HG02840 (cell line): ENCODE measurements at regions not wholly inside any gene's neighbourhood (a gene's known extent, or its start where the extent isn't known, plus 50 kb on each side); places are given as distances from the start of the nearest gene placed in this dataset.

ENCODE experiments used
- ATAC-seq: cut with Tn5 transposase; IDR thresholded peaks from one replicate; pipeline ENCODE4 v1.9.1; 2021; ENCODE audit warnings: mild to moderate bottlenecking, moderate library complexity, moderate number of reproducible peaks; ENCODE audit not compliant: unreplicated experiment, low FRiP score

DNA sequence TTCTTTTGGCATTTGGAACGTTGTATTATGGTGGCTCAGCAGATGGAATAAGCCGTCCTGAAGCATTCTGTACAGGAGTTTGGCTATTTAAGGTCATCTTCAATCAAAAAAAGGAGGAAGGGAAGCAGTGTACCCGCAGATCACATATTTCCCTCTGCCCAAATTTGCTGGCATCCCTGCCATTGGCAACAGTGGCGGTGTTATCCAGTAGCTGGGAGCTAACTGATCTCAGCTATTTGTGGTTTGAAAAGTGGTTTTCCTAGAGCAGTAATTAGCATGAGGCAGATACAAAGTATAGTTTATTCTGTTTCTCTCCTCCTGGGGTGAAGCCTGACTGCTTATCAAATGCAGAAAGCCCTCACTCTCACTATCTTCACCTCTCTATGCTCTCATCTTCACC lies 576.8 kb downstream of the QKI start:
- ATAC-seq, result no peak

DNA sequence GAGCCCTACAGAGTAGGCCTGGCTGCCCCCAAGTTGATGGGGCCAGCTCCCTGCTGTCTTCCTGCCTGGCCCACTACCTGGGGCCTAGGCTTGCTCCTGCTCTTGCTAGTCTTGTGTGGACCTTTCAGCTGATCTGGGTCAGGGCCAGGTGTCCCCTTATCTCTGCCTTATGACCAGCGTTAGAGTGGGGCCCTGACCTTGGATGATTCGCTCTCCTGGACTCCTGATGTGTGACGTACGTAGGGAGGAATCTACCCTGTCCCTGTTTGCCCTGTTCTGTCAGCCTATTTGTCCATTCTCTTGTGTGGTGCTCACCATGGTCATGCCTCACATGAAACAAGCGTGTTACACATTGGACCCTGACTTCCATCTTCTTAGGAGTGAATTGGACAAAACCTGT lies 571.8 kb downstream of the QKI start:
- ATAC-seq, result no peak

DNA sequence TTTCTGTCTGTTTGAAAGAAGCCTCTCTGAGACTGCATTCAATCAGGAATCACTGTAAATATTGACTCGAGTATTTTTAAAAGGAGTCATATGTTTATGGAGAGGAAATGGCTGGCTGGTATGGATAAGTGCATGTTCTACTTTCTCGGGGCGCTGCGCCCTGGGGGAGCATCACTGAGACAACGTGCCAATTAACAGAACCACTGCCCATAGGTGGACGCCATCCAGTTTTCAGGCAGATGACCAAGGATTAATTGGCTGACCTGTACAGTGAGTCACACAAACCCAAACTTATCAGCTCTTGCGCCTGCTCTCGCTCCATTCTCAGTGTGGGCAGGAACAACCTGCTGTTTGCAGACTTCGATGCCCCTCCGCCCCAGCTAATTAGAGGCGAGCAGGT lies 571.2 kb downstream of the QKI start:
- ATAC-seq, result no peak

DNA sequence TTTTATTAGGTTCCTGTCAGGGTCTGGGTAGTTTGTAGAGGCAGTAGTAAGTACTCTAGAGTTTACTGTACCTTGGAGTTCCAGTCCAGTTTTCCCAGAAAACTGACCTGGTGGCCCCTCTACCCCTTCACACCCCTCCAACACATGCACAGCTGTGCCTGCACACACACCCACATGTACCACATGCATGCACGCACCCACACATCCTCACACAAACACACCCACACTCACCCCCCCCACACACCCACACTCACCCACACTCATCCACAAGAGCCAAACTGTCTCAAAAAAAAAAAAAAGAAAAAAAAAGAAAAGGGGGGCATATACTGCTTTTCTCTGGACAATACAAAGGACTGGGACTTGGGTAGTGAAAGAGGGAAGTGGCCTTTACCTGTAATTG lies 570.5 kb downstream of the QKI start:
- no peak for ATAC-seq

DNA sequence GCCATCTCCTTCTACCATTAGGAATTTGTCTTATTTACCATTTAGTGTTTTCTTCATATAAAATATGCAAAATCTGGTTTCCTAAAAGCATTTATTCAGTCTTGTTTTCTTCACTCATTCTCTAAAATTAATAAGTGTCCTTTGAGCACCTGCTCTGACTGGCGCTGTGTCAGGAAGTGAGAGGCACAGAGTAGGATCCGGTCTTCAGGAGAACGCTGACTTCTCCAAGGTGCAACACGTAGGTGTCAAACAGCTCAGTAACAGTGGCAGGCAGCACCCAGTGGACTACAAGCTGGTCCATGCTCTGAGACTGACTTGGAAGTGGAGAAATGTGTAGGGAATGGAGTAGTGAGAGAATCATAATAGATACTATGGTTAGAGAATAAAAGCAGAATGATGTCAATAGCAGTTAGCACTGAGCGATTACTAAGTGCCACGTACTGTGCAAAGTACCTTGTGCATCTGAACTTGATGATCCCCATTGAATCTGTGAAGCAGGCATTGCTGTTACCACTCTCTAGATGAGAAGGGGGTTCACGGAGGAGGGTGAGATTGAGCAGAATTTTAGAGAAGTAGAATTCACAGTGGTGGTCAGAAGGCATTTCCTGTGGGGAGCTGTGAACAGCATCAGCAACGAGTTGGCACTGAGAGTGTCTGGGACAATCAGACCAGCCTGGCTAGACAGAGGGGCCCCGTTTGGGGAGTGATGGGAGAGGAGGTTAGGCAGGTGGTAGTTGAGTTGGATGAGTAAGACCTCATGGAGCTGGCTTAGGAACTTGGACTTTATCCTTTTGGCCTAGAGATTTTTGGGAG lies 569.8 kb downstream of the QKI start:
- no peak for ATAC-seq

DNA sequence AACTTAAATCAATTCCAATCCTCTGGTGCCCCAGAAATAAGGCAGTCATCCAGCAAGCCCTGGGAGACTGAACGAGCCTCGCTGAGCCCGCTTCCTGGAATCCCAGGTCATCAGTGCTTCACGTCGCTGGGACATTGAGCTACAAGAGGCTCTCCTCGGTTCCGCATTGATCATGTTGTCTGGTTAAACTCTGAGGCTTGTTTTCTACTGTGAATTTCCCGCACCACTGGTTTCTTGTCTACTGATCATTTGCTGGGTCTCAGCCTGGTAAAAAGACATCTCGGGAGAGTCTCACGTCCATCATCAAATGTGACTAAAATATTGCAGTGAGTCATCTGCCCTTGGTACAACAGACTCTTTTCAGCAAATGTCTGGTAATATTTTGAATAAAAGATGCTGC lies 569.2 kb downstream of the QKI start:
- ATAC-seq, result no peak

DNA sequence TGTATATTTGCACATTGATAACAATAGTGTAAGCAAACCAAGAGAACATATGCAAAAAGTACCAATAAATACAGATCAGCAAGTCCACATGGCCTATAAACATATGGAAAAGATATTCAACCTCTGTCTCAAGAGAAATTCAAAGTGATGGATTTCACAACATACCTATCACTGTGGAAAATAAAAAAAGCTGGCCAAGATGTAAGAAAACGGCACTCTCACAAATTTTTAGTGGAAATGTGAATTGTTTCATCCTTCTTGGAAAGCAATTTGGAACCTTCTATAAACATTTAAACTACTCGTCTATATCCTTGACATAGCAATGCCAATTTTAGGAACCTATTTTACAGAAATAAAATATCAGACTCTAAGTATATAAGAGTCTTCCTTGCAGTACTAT lies 559.8 kb downstream of the QKI start:
- no peak for ATAC-seq

DNA sequence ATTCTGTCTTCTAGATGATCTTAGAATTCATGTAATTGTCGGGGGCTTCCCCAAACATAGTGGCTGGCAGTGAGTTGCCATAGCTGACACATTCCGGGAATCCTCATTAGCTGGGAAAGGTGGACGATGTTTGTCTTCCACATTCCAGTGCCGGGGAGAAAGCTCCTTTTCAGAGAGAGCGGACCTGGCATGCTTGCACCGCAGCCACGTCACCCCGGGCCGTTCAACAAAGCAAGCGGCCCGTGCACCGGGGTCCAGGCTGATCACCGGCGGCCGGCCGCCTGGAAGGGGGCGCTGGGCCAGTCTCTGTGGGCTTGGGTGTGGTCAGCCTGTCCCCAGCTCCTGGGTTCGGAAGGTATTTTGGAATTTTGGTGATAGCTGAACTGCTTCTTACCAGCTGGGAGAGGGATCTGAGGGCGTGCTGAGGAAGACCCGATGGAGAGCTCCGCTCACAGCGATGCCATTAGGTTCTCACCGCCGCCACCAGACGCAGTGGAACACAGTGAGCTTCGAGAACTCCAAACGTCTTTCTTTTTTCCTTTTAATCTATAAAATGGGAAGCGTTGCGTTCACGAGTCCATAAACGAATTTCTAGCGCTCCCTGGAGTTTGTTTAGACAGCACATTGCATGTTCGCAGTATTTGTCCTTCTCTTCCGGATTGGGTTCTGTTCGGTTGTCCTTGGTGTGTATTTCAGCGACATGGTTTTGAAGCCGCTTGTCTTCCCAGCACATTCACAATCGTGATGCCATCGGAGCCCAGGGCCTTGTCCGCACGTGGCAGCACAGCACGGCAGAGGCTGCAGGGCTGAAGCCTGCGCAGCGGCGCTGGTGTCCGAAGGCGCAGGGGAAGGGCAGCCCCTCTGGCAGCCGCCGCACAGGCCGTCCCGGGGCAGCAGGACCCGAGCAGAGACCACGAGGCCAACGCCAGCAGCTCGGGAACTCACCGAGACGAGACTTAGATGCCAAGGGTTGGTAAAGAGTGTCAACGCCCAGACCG lies 557.6 kb downstream of the QKI start:
- ATAC-seq, result no peak

DNA sequence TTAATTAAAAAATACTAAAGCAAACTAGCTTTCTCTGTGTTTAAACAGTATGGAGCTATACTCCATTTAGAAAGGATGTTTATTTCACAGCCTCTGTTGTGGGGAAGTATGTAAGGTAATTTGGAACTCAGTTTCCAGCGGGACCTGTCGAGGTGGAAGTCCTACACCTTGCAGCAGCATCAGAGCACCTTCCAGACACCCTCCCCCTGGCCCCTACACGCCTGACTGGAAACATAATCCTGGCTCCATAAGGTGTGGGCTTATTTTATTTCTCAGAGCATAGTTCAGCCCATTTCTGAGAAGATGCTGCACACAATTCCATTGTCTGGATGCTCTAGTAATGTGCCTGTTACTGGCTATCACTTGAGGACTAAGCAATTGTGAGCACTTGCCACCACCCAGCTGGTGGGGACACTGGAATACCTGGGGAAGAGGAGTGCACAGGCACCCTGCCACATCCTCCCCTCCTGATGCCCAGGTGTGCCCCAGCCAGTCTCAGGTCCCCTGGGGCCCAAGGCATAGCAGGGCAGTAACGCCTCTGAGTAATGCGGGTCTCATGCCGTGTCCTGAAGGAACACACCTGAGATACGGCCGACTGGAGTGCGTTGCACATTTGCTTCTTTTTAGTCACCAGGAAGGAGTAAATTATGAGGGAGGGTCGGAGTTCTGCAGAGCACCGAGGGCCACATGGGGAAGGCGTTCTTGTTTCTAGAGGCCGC lies 556.5 kb downstream of the QKI start:
- ATAC-seq, result no peak

DNA sequence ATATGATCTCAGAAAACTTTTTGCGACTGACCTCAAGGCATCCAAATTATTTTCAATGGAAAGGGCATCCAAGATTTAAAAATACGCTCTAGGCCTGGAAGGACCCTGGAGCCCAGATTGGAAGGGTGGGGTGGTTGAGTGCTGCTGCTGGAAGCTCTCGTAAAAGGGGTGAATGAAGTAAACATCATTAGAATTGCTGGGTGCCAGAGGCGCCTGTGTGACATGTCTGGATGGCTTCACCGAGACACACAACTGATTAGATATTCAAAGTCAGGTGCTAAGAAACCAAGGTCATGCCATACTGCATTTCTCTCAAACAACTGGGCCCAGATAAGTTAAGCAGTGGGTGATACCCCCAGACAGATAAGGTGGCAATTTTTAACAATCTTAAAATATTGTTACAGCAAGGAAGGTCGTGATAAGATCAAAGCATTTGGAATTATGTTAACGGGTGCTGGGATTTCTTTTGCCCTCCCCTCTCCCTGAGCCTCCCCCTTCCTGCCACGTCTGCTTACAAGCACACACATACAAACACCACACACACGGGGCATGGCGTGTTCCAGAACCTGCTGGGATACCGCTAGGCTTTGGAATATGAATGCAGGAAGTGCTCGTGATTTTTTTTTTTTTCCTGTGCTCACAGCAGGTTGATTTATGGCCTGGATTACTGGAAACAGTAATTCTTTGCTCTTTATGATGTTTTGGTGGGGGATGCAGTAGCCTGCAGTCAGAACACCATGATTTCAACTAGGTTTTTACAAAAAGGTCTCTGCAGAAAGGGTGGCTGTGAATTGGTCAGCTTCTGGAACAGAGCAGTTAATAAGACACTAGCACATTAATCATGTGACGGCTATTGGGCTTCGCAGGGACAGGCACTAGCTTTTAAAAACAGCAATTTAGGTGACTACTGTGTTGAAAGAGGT lies 551.2 kb downstream of the QKI start:
- ATAC-seq, result no peak

DNA sequence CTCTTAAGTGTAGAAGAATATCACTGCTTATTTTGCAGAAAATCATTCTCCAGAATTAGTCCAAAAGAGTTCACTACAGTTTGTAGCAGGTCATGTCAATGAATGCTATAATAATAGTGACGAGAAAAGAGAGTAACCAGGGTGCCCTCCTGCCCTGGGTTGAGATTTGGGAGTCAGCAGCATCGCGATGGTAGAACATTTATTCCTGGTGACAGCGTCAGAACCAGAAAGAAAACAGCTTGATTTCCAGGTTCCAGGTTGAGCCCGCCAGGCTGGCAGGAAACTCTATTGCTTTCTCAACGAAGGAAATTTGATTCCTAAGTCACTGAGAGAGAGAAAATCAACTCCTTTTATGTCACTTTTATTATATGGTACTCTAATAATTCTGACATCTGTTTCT lies 550.3 kb downstream of the QKI start:
- ATAC-seq, result no peak

DNA sequence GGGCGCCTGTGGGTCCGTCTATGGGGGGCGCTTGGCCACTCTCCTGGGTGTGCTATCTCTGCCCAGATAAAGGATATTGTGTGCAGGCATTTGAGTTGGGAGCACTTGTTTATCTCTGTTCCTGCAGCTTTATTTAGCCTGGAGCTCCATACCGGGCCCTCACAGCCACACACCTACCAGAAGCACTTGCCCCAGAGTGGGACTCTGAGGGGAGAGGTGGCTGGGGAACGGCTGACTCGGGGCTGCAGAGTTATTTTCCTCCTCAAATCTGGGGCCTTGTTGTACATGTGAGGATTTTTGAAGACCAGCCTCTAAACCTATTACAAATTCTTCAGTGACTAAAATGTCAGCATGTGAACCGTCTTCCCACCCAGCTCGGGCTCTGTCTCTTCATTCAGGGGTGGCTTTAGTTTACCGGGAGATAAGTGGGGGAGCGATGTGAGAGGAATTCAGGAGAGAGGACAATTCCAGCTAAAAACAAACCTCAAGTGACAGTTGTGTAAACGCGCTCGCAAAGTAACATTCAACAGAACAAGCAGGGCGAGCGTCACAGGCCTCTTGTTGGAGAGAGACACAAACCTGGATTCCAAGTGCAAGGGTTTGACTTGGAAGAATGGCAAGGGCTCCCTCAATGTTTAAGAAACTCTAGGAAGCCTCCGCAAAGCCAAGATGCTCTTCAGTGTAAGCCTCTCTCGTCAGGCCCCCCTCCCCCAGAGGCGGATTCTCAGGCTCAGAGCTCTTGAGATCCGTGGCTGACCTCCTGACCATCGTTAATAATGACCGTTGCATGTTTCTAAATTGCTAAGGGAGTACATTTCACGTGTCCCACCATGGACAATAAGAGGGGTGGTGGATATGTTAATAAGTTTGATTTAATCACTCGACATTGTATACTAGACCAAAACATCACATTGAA lies 548.9 kb downstream of the QKI start:
- no peak for ATAC-seq

DNA sequence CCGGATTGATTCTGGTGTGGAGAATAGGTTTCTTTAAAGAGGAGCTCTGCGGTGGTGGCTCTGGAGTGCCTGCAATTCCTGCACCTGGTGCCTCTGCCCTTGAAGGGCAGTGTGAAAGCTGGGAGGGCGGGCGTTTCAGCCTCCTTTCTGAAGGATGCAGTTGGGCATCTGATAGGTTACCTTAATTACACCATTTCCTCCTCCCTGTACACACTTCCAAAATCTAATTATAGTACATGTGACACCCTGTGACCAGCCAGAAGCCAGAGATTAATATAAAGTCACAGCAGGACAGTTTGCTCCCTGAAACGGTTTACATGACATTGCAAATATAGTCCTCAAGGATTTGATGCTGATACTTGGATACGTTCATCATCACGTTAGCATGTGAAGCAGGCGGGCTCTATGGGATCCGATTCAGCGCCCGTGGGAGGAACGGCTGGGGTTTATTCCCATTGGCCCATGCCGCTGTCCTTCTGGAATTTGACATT lies 548.2 kb downstream of the QKI start:
- no peak for ATAC-seq

DNA sequence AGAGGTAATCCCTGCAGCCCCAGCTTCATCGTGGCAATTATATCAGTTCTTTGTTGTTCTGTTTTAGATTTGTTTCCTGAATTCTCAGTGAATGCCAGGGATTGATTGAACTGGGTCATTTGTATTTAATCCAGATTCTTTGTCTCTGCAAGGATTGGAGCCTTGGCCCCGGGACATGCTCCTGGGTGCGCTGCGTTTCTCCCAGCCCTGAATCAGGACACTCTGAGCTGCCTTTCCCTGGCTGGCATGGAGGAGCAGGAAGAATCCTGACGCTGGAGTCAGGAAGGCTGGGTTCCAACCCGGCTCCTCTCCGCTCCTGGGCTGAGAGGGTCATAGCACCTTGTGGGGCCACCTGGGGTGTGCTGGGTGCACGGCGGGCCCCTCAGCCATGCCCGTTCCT lies 545.6 kb downstream of the QKI start:
- ATAC-seq, result no peak

DNA sequence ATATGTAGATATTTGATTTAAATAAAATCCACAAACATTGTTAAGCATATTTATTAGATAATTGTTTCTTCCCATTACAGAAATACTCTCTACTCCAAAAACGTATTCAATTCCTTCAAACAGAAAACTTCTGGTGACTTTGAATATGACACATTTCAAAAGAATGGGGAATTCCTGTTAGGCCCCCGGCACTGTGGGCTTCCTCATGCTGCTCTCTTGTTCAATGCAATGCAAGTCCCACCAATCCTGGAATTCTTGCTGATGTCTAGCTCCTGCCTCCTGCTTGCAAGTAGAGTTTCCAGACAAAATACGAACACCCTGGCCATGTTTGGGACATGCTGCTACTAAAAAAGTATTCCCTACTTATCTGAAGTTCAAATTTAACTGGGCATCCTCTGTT lies 544.1 kb downstream of the QKI start:
- ATAC-seq, result no peak

DNA sequence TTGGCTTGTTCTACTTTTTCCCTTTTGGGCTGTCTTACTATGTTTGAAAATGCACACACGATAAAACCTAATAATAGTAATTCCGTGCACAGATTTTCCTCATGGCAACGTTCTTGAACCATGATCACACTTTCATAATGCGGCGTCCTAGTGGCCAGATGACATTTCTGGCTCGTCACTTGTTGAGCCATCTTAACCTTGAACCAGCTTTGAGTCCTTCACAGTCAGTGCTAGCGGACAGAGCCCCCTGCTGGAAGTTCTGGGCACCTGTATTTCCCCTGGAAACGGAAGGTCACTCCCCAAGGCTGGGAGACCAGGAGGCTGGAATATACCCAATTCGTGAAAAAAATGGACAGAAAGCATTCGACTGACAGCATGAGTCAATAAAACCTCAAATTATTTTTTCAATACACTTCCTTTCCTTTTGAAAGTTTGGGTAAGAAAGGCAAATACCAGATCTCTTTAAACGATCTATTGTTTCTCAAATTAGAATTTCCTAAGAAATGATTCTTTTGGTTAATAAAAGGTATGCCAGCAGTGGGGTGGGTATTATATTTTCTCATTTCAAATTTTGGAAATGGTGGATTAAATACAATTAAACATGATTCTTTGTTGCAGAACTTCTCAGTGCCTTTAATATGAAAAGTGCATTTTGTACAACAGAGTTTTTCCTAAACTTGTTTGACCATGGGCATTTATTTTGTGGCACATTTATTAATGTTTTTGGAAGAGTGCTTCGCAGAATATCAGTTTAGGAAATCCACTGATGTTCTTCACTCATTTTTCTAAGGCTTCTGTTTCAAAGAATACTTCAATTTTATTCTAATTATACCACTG lies 542.3 kb downstream of the QKI start:
- ATAC-seq, result peak; percentile 96

DNA sequence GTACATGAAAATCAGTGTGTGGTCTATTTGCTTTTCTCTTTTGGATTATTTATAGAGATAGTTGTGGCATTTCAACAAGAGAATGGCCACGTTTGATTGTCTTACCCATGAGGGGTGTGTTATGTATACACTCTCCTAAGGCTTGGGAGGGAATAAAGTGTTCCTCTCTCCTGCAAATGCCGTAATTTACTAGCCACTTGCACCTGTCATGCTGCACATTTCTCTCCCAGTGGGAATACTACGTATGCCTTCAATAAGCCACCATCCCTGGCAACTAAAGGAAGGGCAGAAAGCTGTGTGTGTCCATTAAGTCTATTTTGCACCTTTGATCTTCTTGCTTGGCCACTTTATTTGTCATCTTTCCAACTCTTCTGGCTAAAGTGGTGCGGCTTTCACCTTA lies 541.2 kb downstream of the QKI start:
- ATAC-seq, result no peak

DNA sequence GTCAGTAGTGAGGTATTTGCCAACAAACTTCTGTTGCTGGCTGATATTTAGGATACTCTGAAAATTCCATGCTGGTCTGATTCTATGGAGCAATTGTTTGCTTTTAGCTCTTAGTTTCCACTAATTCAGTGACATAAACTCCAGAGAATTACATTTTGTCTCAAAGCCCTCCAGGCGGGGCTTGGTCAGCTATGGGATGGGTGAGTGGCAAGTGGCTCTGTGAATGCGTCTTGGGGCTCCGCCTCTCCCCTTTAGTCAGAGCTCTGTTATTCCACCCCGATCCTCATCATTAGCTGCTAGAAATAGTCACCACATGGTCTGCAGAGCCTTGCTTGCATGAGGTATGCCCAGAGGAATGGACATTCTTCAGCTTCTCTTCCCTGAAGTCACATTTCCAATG lies 540.6 kb downstream of the QKI start:
- ATAC-seq, result no peak
